KMS-11 (cell line): ENCODE measurements at regions not wholly inside any gene's neighbourhood (a gene's known extent, or its start where the extent isn't known, plus 50 kb on each side); places are given as distances from the start of the nearest gene placed in this dataset.

Source experiments
- H2AFZ ChIP-seq: fragments of 200-600 bp; sonication (generic); 2 replicates; pipeline ENCODE4 v1.6.1; 2016; ENCODE audit warnings: antibody characterized with exemption, mixed run types, low read depth
- H3K27ac ChIP-seq: fragments of 200-600 bp; sonication (generic); 2 replicates; pipeline ENCODE4 v1.6.1; 2016; ENCODE audit warnings: mild to moderate bottlenecking, mixed run types
- H3K27me3 ChIP-seq: fragments of 200-600 bp; sonication (generic); 2 replicates; pipeline ENCODE4 v1.6.1; 2017; ENCODE audit warnings: mild to moderate bottlenecking, low read depth, mixed run types, moderate library complexity; ENCODE audit not compliant: insufficient read depth
- H3K36me3 ChIP-seq: fragments of 200-600 bp; sonication (generic); 2 replicates; pipeline ENCODE4 v1.6.1; 2017; ENCODE audit warnings: mild to moderate bottlenecking, mixed run types; ENCODE audit not compliant: insufficient read depth
- H3K4me1 ChIP-seq: fragments of 200-600 bp; sonication (generic); 2 replicates; pipeline ENCODE4 v1.6.1; 2016; ENCODE audit warnings: mild to moderate bottlenecking, low read depth, mixed run types; ENCODE audit not compliant: poor library complexity, severe bottlenecking
- H3K4me2 ChIP-seq: fragments of 200-600 bp; sonication (generic); 2 replicates; pipeline ENCODE4 v1.7.0; 2016; ENCODE audit warnings: mild to moderate bottlenecking, mixed run types
- H3K4me3 ChIP-seq: fragments of 200-600 bp; sonication (generic); IDR thresholded peaks from 2 replicates; pipeline ENCODE4 v1.6.1; 2017; ENCODE audit warnings: low read depth, low read length, mixed read lengths; ENCODE audit not compliant: insufficient read depth
- H3K79me2 ChIP-seq: fragments of 200-600 bp; sonication (generic); 2 replicates; pipeline ENCODE4 v1.6.1; 2016; ENCODE audit warnings: low read depth, mixed run types; ENCODE audit not compliant: insufficient read depth
- H3K9ac ChIP-seq: fragments of 200-600 bp; sonication (generic); 2 replicates; pipeline ENCODE4 v1.6.1; 2016; ENCODE audit warnings: mild to moderate bottlenecking, mixed run types
- H4K20me1 ChIP-seq: fragments of 200-600 bp; sonication (generic); 2 replicates; pipeline ENCODE4 v1.6.1; 2016; ENCODE audit warnings: mild to moderate bottlenecking, mixed run types; ENCODE audit not compliant: insufficient read depth
- CTCF ChIP-seq: fragments of 200-600 bp; sonication (generic); conservative IDR thresholded peaks from 2 replicates; pipeline ENCODE4 v1.6.1; 2017; ENCODE audit warnings: low read depth, mild to moderate bottlenecking, antibody characterized with exemption, low read length, moderate library complexity, mixed read lengths

- Histone ChIP-seq H3K4me3 (no peak overlapping the region), H4K20me1 (no peaks in the 10 kb centered on the region), H3K9ac (no peak overlapping the region), H3K4me1 (no peaks in the 10 kb centered on the region), H3K27ac (no peak overlapping the region), H2AFZ (no peak overlapping the region), H3K4me2 (no peak overlapping the region), H3K36me3 (no peaks in the 10 kb centered on the region), H3K79me2 (no peaks in the 10 kb centered on the region), H3K27me3 (no peaks in the 10 kb centered on the region)
- no peak for TF ChIP-seq CTCF
These were observed 189.4 kb upstream of the CHRNA7 start for GRCh38 chr15:31840849-31841476.

GRCh38 chr15:31842532-31843195, 187.7 kb upstream of the CHRNA7 start:
- no peak overlapping the region for H3K4me3 ChIP-seq
- no peaks in the 10 kb centered on the region for H4K20me1 ChIP-seq
- TF ChIP-seq CTCF, result no peak
- H3K36me3 ChIP-seq, result no peaks in the 10 kb centered on the region
- no peak overlapping the region for H2AFZ ChIP-seq
- no peaks in the 10 kb centered on the region for H3K79me2 ChIP-seq
- no peaks in the 10 kb centered on the region for H3K27me3 ChIP-seq
- no peak overlapping the region for H3K4me2 ChIP-seq
- H3K4me1 ChIP-seq, result no peaks in the 10 kb centered on the region
- no peak overlapping the region for H3K27ac ChIP-seq
- H3K9ac ChIP-seq, result no peak overlapping the region

- Histone ChIP-seq H3K79me2 (no peaks in the 10 kb centered on the region), H3K4me1 (no peaks in the 10 kb centered on the region), H3K4me2 (no peak overlapping the region), H4K20me1 (no peaks in the 10 kb centered on the region), H3K4me3 (no peak overlapping the region), H3K36me3 (no peaks in the 10 kb centered on the region), H2AFZ (no peak overlapping the region), H3K9ac (no peak overlapping the region), H3K27me3 (no peaks in the 10 kb centered on the region), H3K27ac (no peak overlapping the region)
- no peak for TF ChIP-seq CTCF
These were observed 186.8 kb upstream of the CHRNA7 start for GRCh38 chr15:31843426-31844055.

GRCh38 chr15:31845791-31846190, 184.5 kb upstream of the CHRNA7 start:
- no peak overlapping the region for H3K4me3 ChIP-seq
- H4K20me1 ChIP-seq, result no peaks in the 10 kb centered on the region
- H3K4me2 ChIP-seq, result no peak overlapping the region
- H3K4me1 ChIP-seq, result no peaks in the 10 kb centered on the region
- H3K27me3 ChIP-seq, result no peaks in the 10 kb centered on the region
- no peak overlapping the region for H2AFZ ChIP-seq
- H3K36me3 ChIP-seq, result no peaks in the 10 kb centered on the region
- H3K27ac ChIP-seq, result no peak overlapping the region
- no peaks in the 10 kb centered on the region for H3K79me2 ChIP-seq
- TF ChIP-seq CTCF, result no peak
- H3K9ac ChIP-seq, result no peak overlapping the region
